AG09319 (cell line): ENCODE measurements at regions not wholly inside any gene's neighbourhood (a gene's known extent, or its start where the extent isn't known, plus 50 kb on each side); places are given as distances from the start of the nearest gene placed in this dataset.

Experiments
- DNase-seq: peaks from one replicate; pipeline ENCODE4 v3.0.0-alpha.2; 2010; ENCODE audit warnings: low read depth; ENCODE audit errors: extremely low read depth
- CTCF ChIP-seq: IDR thresholded peaks from 2 replicates; pipeline ENCODE4 v1.5.1; 2011; ENCODE audit warnings: low read depth, mild to moderate bottlenecking, inconsistent platforms, low read length, moderate library complexity

- no peak for DNase-seq
- TF ChIP-seq CTCF: no peak
These were observed 252.4 kb downstream of the GRB14 start for GRCh38 chr2:164368896-164369295.

GRCh38 chr2:164363646-164364045 lies 257.6 kb downstream of the GRB14 start:
- no peak for DNase-seq
- no peak for TF ChIP-seq CTCF

GRCh38 chr2:164351536-164351935 lies 269.7 kb downstream of the GRB14 start:
- no peak for TF ChIP-seq CTCF
- DNase-seq: no peak

GRCh38 chr2:164335947-164336346 lies 285.3 kb downstream of the GRB14 start:
- DNase-seq: no peak
- no peak for TF ChIP-seq CTCF

GRCh38 chr2:164335128-164335527 lies 286.2 kb downstream of the GRB14 start:
- TF ChIP-seq CTCF: no peak
- DNase-seq: no peak

- no peak for TF ChIP-seq CTCF
- no peak for DNase-seq
These were observed 293.0 kb downstream of the GRB14 start for GRCh38 chr2:164328310-164328709.

GRCh38 chr2:164323978-164324377 lies 297.3 kb downstream of the GRB14 start:
- DNase-seq: no peak
- TF ChIP-seq CTCF: no peak
